ENCODE measurements at regions not wholly inside any gene's neighbourhood (a gene's known extent, or its start where the extent isn't known, plus 50 kb on each side); places are given as distances from the start of the nearest gene placed in this dataset.
"Not testable (repeated sequence)": the region's sequence is repeated elsewhere in the genome, so short reads cannot be mapped to it uniquely, and the experiment has no call there.

DNA sequence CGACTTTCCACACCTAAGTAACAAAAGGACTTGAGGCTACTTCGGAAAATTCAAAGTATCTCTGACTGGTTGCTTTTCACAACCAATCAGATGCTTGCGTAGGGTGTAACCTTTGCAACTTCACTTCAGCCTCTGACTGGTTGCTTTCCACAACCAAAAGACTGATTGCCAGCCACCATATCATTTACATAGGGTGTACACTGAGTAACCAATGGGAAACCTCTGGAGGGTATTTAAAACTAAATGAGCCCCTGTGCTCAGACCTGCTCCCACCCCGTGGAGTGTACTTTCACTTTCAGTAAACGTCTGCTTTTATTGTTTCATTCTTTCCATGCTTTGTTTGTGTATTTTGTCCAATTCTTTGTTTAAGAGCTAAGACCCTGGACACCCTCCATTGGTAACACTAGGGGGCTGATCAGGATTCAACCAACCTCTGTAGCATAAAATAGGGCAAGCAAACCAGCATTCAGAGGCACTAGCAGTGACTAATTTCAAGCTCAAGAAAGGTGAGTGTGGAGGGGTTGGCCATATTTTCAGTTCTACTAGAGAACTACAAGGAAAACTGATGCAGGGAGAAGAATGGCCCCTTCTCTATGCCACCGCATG lies 390.8 kb downstream of the POM121L12 start:
- WGBS, 10 experiments: 0 to 100% (median 71%) methylated on average over 1 to 5 of the region's 6 CpGs; no CpG with 5 or more reads in 1 of the 10 experiments
- Histone ChIP-seq H3K4me3 (no peak overlapping the region), H3K27ac (no peak overlapping the region), H3K4me1 (replicated peaks in 1 of 2) (no peaks in the 10 kb centered on the region)
- peak in 2 of 8 experiments; percentile 40 to 48 for ATAC-seq (replicated peaks in 6 of 8)
- in situ Hi-C loops (cut with MboI; ENCODE audit: low pct_unique_long_range_greater_than_20kb in 2 of 9, low sequenced_read_pairs in 9 of 9, unreplicated experiment in 9 of 9): no loop called here

DNA sequence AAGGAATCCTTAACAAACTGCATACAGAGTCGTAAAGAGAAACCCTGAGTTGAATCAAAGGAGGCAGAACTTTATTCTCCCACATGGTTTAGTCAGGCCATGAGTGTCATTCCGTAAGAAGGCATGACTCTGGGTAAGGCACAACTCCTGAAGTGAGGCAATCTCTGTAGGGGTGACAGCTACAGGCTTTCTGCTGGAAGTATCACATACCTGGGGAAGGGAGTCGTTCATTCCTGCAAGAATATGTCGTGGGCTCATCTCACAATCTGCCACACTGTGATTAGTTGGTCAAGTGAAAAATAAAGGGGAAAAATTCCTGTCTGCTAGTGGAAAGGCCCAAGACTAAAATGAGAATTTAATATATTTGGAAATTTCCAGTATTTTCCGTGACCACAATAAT lies 392.6 kb downstream of the POM121L12 start:
- WGBS, 10 experiments: 0 to 100% (median 77%) methylated on average over 2 to 4 of the region's 5 CpGs
- Histone ChIP-seq H3K4me1 (replicated peaks in 1 of 2) (no peaks in the 10 kb centered on the region), H3K4me3 (no peak overlapping the region), H3K27ac (no peak overlapping the region)
- ATAC-seq (replicated peaks in 6 of 8): no peak
- in situ Hi-C loops (cut with MboI; ENCODE audit: low pct_unique_long_range_greater_than_20kb in 2 of 9, low sequenced_read_pairs in 9 of 9, unreplicated experiment in 9 of 9): no loop called here

DNA sequence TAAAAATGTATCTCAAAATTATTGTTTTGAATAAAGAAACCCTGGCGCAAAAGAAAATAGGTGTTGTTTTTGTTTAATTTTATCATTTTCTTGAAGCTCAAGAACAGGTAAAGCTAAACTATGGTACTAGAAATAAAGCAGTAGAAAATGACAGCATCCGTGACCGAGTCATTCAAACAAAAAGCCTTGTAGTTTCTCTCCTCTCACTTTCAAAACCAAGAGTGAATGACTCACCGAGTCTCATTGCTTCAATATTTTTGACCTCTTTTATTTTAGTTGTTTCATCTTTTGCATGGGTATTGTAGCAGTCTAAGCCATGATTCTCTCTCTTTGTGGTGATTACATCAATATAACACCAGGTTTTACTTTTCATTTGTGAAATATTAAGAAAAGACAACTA lies 396.5 kb downstream of the POM121L12 start:
- Histone ChIP-seq H3K27ac (no peak overlapping the region), H3K4me1 (replicated peaks in 1 of 2) (no peaks in the 10 kb centered on the region), H3K4me3 (no peak overlapping the region)
- 17 to 100% (median 88%) methylated on average over 1 to 4 of the region's 4 CpGs for WGBS, 10 experiments
- in situ Hi-C loops (cut with MboI; ENCODE audit: low pct_unique_long_range_greater_than_20kb in 2 of 9, low sequenced_read_pairs in 9 of 9, unreplicated experiment in 9 of 9): no loop called here
- no peak for ATAC-seq (replicated peaks in 6 of 8)

DNA sequence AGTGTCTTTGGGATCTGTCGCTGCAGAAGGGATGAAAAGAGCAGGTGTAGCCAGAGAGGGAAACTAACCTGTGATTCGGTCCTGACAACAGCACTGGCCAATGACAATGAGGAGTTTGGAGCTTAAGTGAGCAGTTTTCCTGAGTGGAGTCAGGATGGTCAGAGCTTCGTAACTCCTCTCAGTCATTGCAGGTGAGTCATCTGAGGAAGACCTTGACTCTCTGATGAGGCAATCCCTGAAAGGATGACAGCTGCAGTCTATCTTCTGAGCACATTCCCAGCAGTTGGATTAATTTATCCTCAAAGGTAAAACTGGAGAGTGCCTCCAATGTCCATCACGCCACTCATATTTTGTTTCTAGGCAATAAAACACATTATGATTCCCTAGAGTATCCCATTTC lies 401.9 kb downstream of the POM121L12 start:
- no peaks in the 10 kb centered on the region for H3K4me1 ChIP-seq (replicated peaks in 1 of 2)
- in situ Hi-C loops (cut with MboI; ENCODE audit: low pct_unique_long_range_greater_than_20kb in 2 of 9, low sequenced_read_pairs in 9 of 9, unreplicated experiment in 9 of 9): no loop called here
- WGBS, 10 experiments: 0 to 100% (median 75%) methylated on average over 1 to 4 of the region's 4 CpGs
- H3K27ac ChIP-seq: no peak overlapping the region
- H3K4me3 ChIP-seq: no peak overlapping the region
- ATAC-seq (replicated peaks in 6 of 8): peak in 2 of 8 experiments; percentile 43 to 68

DNA sequence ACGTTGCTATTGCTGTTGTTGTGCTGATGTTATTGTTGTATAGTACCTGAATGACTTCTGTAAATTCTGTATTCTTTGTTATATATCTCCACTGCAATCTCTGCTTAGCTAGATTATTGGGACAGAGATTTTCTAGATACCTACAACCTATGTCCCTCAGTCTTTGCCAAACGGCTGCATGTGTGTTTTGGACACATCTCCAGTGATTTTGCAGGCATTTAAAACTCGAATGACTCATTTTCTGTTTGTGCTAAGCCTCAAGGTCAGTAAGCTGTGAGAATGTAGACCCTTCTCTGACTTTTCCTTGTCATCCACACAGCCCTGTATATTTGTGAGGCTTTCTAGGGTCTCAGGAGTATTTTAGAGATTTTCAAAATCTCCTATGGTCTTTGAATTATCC lies 410.7 kb downstream of the POM121L12 start:
- Histone ChIP-seq H3K4me1 (replicated peaks in 1 of 2) (no peaks in the 10 kb centered on the region), H3K27ac (no peak overlapping the region), H3K4me3 (no peak overlapping the region)
- ATAC-seq (replicated peaks in 6 of 8): no peak
- WGBS, 10 experiments: 0 to 100% (median 60%) methylated on average over 1 to 3 of the region's 3 CpGs; no CpG with 5 or more reads in 1 of the 10 experiments
- in situ Hi-C loops (cut with MboI; ENCODE audit: low pct_unique_long_range_greater_than_20kb in 2 of 9, low sequenced_read_pairs in 9 of 9, unreplicated experiment in 9 of 9): no loop called here

DNA sequence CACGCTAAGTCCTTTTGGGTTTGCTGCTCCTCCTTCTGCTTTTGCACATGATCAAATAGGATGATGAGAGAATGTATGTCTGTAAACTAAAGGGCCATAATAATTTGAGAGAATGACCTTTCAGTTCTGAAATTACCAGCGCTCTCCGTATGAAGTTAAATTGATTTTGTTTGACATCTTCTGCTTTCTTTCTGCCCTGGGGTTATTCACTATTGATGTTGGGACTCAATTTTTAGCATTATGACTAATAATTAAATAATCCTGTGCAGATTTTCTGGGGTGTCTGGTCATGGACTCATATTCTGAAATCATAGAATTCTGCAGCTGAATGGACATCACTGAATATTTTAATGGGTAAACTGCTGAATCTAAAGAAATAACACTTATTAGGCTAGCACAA lies 423.2 kb downstream of the POM121L12 start:
- Histone ChIP-seq H3K27ac (no peak overlapping the region), H3K4me1 (replicated peaks in 1 of 2) (no peaks in the 10 kb centered on the region), H3K4me3 (no peak overlapping the region)
- ATAC-seq (replicated peaks in 6 of 8): no peak
- in situ Hi-C loops (cut with MboI; ENCODE audit: low pct_unique_long_range_greater_than_20kb in 2 of 9, low sequenced_read_pairs in 9 of 9, unreplicated experiment in 9 of 9): no loop called here
- 52 to 100% (median 87%) methylated on average over 1 to 3 of the region's 3 CpGs for WGBS, 10 experiments

DNA sequence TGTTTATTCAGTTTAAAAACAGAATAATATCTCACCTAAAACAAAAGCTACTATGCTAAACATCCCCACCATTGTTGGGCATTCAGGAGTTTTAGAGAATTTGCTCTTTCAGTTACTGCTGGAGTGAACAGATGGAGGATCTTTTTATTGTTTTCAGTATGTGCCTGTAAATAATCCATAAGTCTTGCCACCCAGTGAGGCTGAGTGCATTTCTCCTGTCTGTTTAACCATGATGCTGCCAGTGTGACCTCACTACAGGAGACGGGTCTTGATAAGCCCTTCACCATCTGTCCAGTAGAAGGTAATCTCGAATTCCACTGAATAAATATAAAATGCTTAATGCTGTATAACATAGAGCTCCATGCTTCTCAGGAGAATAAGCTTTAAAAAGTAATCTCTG lies 430.9 kb downstream of the POM121L12 start:
- ATAC-seq (replicated peaks in 6 of 8): peak in 2 of 8 experiments; percentile 47 to 60
- no peaks in the 10 kb centered on the region for H3K4me1 ChIP-seq (replicated peaks in 1 of 2)
- WGBS, 10 experiments: 0 to 76% (median 38%) methylated on average over 2 of the region's 2 CpGs; no CpG with 5 or more reads in 4 of the 10 experiments
- in situ Hi-C loops (cut with MboI; ENCODE audit: low pct_unique_long_range_greater_than_20kb in 2 of 9, low sequenced_read_pairs in 9 of 9, unreplicated experiment in 9 of 9): no loop called here
- H3K27ac ChIP-seq: no peak overlapping the region
- H3K4me3 ChIP-seq: no peak overlapping the region

DNA sequence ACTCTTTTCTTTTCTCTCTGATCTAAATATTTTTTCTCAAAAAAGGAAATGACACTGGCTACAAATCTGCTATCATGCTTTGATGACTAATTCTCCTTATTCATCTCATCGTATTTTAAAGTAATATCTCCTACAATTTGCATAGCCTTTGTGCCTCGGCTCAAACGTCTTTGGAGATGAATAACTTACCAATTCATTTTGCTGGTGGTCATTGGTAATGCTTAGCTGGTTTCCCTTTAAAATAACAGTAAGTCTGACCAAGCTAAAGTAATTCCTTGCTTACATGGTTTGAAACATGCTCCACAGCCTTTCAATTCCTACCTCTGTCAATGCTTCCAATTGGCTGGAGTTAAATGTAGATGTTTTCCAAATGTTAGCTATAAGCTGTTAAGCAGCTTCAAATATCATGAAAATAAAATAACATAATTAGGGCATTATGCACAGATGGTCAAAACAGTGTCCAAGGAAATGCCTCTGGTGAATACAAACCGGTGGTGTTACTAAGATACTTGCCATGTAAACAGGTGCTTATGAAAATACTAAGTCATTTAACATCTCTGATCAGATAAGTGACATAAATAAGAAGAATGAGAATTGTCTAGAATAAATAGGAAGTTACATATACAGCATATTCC lies 435.0 kb downstream of the POM121L12 start:
- in situ Hi-C loops (cut with MboI; ENCODE audit: low pct_unique_long_range_greater_than_20kb in 2 of 9, low sequenced_read_pairs in 9 of 9, unreplicated experiment in 9 of 9): no loop called here
- Histone ChIP-seq H3K27ac (no peak overlapping the region), H3K4me1 (replicated peaks in 1 of 2) (no peaks in the 10 kb centered on the region), H3K4me3 (no peak overlapping the region)
- WGBS, 10 experiments: 1 to 67% (median 32%) methylated on average over 3 to 4 of the region's 4 CpGs
- ATAC-seq (replicated peaks in 6 of 8): no peak

DNA sequence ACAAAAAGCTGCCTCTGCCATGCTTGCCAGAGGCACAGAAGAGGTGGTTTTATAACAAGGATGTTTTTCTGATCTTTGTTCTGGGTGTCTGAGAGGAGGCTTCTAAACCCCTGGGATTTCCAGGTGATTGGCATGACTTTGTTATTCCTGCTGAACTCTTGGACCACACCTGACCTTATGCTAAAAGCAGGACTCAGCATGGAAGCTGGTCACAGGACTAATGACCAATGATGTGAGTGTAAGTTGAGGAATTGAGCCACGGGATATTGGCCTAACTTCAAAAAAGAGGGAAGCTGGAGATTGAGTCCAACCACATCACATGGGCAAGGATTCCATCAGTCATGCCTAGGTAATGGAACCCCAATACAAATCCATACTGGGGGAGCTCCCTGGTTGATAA lies 437.9 kb downstream of the POM121L12 start:
- no peak for ATAC-seq (replicated peaks in 6 of 8)
- in situ Hi-C loops (cut with MboI; ENCODE audit: low pct_unique_long_range_greater_than_20kb in 2 of 9, low sequenced_read_pairs in 9 of 9, unreplicated experiment in 9 of 9): no loop called here
- Histone ChIP-seq H3K27ac (no peak overlapping the region), H3K4me3 (no peak overlapping the region), H3K4me1 (replicated peaks in 1 of 2) (no peaks in the 10 kb centered on the region)
- 0 to 100% (median 0%) methylated on average over 1 of the region's 1 CpG; no CpG with 5 or more reads in 7 of the 10 experiments for WGBS, 10 experiments

DNA sequence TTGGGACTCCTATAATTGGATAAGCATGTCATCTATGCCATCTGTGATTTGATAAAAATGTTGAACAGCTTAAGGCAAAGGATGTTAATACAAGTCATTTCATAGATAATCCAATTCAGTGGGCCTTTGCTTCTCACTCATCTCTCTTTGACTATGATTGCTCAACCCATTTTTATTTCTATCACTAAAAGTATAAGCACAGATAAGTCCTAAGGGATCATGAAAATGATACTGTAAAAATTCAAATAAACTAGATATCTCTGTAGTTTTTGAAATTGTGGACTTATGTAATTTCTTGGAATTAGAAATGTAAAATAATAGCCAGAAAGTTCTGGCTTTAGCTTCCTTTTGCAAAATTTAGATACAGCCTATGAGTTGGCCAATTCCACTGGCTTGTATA lies 440.3 kb downstream of the POM121L12 start:
- H3K4me3 ChIP-seq: no peak overlapping the region
- no peak overlapping the region for H3K27ac ChIP-seq
- no peak for ATAC-seq (replicated peaks in 6 of 8)
- no peaks in the 10 kb centered on the region for H3K4me1 ChIP-seq (replicated peaks in 1 of 2)
- in situ Hi-C loops (cut with MboI; ENCODE audit: low pct_unique_long_range_greater_than_20kb in 2 of 9, low sequenced_read_pairs in 9 of 9, unreplicated experiment in 9 of 9): no loop called here

DNA sequence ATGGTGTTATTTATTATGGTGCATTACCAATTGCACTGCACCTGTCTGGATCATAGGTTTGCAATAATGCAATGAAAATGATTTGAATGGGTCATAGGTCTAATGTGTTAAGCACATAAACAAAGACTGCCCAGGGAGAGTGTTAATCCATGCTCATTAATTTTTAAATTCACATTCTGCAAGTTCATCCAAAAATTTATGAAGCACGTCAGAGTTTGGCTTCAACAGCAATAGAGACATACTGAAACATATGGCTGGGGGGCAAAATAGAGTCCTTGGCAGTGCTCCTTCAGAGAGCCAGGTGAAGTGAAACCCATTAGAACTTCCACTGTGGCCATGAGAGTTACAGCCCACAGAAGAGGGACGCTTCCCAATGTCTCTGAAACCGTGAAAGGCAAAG lies 441.1 kb downstream of the POM121L12 start:
- Histone ChIP-seq H3K4me3 (no peak overlapping the region), H3K4me1 (replicated peaks in 1 of 2) (no peaks in the 10 kb centered on the region), H3K27ac (no peak overlapping the region)
- WGBS, 10 experiments: 19 to 100% (median 92%) methylated on average over 1 to 3 of the region's 3 CpGs; no CpG with 5 or more reads in 3 of the 10 experiments
- in situ Hi-C loops (cut with MboI; ENCODE audit: low pct_unique_long_range_greater_than_20kb in 2 of 9, low sequenced_read_pairs in 9 of 9, unreplicated experiment in 9 of 9): no loop called here
- ATAC-seq (replicated peaks in 6 of 8): peak in 1 of 8 experiments; percentile 22

DNA sequence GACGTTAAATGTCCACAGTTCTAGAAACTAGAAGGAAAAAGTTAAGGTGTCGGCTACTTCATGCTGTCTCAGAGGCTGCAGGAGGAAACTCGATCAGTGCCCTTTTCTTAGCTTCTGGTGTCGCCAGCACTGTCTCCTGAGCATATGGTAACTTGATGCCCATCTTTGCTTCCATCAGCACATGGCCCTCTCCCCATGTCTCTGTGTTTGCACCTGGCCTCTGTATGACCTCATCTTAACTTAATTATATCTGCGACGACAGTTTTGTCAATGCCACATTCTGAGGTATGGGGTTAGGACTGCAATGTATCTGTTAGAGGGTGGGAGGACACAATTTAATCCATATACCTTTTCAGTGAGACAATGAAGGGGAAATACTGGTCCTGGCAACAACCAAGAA lies 449.9 kb downstream of the POM121L12 start:
- in situ Hi-C loops (cut with MboI; ENCODE audit: low pct_unique_long_range_greater_than_20kb in 2 of 9, low sequenced_read_pairs in 9 of 9, unreplicated experiment in 9 of 9): no loop called here
- no peak overlapping the region for H3K27ac ChIP-seq
- H3K4me1 ChIP-seq (replicated peaks in 1 of 2): no peaks in the 10 kb centered on the region
- WGBS, 10 experiments: 0 to 100% (median 81%) methylated on average over 1 to 6 of the region's 6 CpGs; no CpG with 5 or more reads in 1 of the 10 experiments
- H3K4me3 ChIP-seq: no peak overlapping the region
- ATAC-seq (replicated peaks in 6 of 8): no peak

DNA sequence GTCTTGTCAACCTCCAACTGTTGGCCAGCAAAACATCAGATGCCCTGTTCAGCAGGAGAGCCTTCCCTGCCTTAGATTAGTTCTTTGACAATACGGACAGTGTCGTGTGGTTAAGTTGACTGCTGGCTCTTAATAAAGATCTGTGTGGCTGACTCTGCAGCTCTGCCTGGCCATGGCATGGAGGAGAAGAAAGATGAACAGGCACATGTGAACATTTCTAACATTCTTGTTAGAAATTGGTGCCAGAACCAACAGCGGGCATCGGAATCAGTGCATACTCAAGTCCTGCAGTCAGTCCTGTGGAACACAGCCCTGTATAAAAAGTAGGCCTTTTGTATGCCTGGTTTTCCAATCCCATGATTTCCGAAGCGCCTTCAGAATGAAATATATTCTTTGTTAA lies 455.6 kb downstream of the POM121L12 start:
- Histone ChIP-seq H3K4me1 (replicated peaks in 1 of 2) (no peaks in the 10 kb centered on the region), H3K27ac (no peak overlapping the region), H3K4me3 (no peak overlapping the region)
- 30 to 97% (median 91%) methylated on average over 2 to 6 of the region's 6 CpGs; no CpG with 5 or more reads in 2 of the 10 experiments for WGBS, 10 experiments
- ATAC-seq (replicated peaks in 6 of 8): no peak
- in situ Hi-C loops (cut with MboI; ENCODE audit: low pct_unique_long_range_greater_than_20kb in 2 of 9, low sequenced_read_pairs in 9 of 9, unreplicated experiment in 9 of 9): no loop called here

DNA sequence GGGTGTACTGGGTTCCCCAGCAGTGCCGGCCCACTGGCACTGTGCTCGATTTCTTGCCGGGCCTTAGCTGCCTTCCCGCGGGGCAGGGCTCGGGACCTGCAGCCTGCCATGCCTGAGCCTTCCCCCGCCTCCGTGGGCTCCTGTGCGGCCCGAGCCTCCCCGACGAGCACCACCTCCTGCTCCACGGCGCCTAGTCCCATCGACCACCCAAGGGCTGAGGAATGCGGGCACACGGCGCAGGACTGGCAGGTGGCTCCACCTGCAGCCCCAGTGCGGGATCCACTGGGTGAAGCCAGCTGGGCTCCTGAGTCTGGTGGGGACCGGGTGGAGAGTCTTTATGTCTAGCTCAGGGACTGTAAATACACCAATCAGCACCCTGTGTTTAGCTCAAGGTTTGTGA lies 459.7 kb downstream of the POM121L12 start:
- in situ Hi-C loops (cut with MboI; ENCODE audit: low pct_unique_long_range_greater_than_20kb in 2 of 9, low sequenced_read_pairs in 9 of 9, unreplicated experiment in 9 of 9); H3K27ac ChIP-seq; H3K4me1 ChIP-seq (replicated peaks in 1 of 2); H3K4me3 ChIP-seq; ATAC-seq (replicated peaks in 6 of 8): not testable (repeated sequence)
- WGBS, 10 experiments: no CpG with 5 or more reads among the region's 20 CpGs
